Immature natural killer cell (primary cell): ENCODE measurements at regions not wholly inside any gene's neighbourhood (a gene's known extent, or its start where the extent isn't known, plus 50 kb on each side); places are given as distances from the start of the nearest gene placed in this dataset.

ENCODE experiments used
- DNase-seq, 3 donors: peaks; one replicate each; pipeline ENCODE4 v3.0.0; 2022; ENCODE audit warnings: mixed read lengths in 1 of 3
- H3K27ac Mint-ChIP-seq, 6 donors: one replicate each; pipeline ENCODE4 v1.8.0; 2020; ENCODE audit warnings: mixed read lengths in 6 of 6, mild to moderate bottlenecking in 5 of 6, inconsistent platforms in 4 of 6, moderate library complexity in 3 of 6
- H3K27me3 Mint-ChIP-seq, 3 donors: one replicate each; pipeline ENCODE4 v1.8.0; 2020 to 2021; ENCODE audit warnings: low read depth in 3 of 3, mild to moderate bottlenecking in 3 of 3, mixed read lengths in 3 of 3, moderate library complexity in 3 of 3, inconsistent platforms in 1 of 3
- H3K36me3 Mint-ChIP-seq, 3 donors: one replicate each; pipeline ENCODE4 v1.8.0; 2020; ENCODE audit warnings: mixed read lengths in 3 of 3, inconsistent platforms in 2 of 3, mild to moderate bottlenecking in 2 of 3
- H3K4me1 Mint-ChIP-seq, 2 donors: one replicate each; pipeline ENCODE4 v1.8.0; 2020; ENCODE audit warnings: inconsistent platforms in 2 of 2, mild to moderate bottlenecking in 2 of 2, mixed read lengths in 2 of 2, moderate library complexity in 1 of 2
- H3K4me3 Mint-ChIP-seq, 5 donors: one replicate each; pipeline ENCODE4 v1.8.0; 2020; ENCODE audit warnings: mild to moderate bottlenecking in 5 of 5, mixed read lengths in 5 of 5, inconsistent platforms in 3 of 5, moderate library complexity in 3 of 5
- H3K9me3 Mint-ChIP-seq, 6 donors: one replicate each; pipeline ENCODE4 v1.8.0; 2020; ENCODE audit warnings: mild to moderate bottlenecking in 6 of 6, mixed read lengths in 6 of 6, inconsistent platforms in 4 of 6, moderate library complexity in 3 of 6

DNA sequence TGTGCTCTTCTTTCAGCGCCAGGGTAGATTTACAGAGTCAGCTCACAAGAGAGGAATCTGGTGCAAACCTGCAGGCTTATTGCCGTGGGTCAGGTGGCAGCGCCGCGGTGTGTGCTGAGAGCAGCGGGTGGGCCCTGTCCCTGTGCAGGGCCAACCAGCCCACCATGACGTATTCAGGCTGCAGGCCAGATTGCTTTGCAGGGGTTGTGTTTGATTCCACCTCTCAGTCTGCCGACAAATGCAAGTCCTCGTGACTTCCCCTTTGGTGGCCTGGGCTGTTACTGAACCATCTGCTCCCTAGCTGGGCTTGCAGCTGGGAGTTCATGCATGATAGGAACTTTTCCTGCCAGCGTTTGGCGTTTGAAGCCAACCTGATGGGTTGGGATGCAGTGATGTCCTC lies 66.7 kb upstream of the LEP start:
- DNase-seq: no peak
- peaks cover 0 to 2% of the 10 kb centered on the region in 2 donors for H3K4me1 Mint-ChIP-seq
- H3K27ac Mint-ChIP-seq: no peak overlapping the region
- peaks cover 5 to 13% (median 10%) of the 10 kb centered on the region in 3 donors for H3K27me3 Mint-ChIP-seq
- no peak overlapping the region for H3K4me3 Mint-ChIP-seq
- H3K36me3 Mint-ChIP-seq: no peaks in the 10 kb centered on the region
- no peaks in the 10 kb centered on the region for H3K9me3 Mint-ChIP-seq

DNA sequence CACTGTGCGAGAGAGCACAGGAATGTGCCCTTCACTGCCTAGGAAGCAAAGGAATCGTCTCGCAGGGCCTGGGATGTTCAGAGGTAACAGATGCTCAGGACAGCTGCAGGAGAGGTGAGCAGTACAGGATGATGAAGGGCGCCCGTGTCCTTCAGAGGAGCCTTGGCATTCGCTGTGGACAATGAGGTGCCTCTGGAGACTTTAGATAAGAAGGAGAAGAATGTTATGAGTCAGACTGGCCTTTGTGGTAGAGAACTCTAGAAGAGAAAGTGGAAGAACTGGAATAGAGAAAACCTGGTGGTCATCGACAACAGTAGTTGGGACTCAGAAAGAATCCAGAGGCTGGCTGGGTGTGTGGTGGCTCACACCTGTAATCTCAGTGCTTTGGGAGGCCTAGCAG lies 64.4 kb upstream of the LEP start:
- Mint-ChIP-seq H3K27ac (no peak overlapping the region), H3K9me3 (peaks cover 0 to 1% (median 0%) of the 10 kb centered on the region in 6 donors), H3K4me3 (no peak overlapping the region), H3K36me3 (no peaks in the 10 kb centered on the region), H3K27me3 (peaks cover 5 to 17% (median 6%) of the 10 kb centered on the region in 3 donors), H3K4me1 (no peaks in the 10 kb centered on the region)
- no peak for DNase-seq

DNA sequence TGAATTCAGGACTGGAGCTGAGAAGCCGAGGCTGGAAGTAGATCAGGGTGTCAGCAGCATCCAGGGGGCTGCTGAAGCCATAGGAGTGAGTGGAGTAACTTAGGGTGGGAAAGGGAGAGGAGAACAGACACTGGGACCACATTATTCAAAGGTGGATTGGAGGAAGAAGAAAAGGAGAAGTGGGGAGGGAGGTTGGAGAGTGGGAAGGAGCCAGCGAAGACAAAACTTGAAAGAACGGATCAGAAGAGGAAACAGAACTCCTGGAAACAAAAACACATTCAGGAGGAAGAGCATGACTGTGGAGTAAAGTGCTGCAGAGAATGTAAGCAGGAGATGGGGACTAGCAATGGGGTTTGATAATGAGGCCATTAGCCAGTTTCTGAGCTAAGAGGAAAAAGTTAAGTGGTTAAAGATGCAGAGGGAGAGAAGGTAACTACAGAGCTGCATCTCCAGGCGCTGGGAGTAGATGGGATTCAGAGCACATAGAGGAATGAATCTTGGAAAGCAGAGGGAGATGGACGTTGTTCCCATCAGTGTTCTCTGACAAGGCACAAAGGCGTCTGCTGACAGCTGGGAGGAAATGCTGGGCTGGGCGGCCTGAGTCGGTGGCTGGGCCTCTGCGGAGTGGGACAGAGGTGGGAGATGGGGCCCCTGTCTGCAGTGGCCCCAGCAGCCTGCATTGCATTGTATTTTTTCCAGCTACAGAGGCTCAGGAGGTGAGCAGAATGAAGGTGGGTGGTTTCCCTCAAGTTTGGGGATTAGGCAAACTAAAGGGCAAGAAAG lies 63.1 kb upstream of the LEP start:
- no peaks in the 10 kb centered on the region for H3K36me3 Mint-ChIP-seq
- no peak for DNase-seq
- H3K27ac Mint-ChIP-seq: no peak overlapping the region
- no peaks in the 10 kb centered on the region for H3K4me1 Mint-ChIP-seq
- peaks cover 5 to 20% (median 9%) of the 10 kb centered on the region in 3 donors for H3K27me3 Mint-ChIP-seq
- no peak overlapping the region for H3K4me3 Mint-ChIP-seq
- H3K9me3 Mint-ChIP-seq: peaks cover 0 to 1% (median 0%) of the 10 kb centered on the region in 6 donors

DNA sequence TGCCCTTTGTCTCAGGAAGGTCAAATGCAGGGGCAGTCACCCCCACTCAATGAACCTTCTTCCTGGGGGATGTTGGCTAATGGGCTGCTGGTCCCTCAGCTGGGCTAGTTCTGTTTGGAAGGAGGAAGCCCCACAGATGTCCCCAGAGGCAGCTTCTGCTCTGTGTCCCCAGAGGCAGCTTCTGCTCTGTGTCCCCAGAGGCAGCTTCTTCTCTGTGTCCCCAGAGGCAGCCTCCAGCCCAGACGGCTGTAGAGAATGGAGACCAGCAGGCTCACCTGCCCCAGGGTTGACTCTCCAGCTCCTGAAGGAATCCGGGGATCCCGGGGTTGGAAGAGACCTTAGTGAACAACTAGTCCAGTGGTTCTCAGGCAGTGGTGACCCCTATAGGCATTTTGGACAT lies 62.5 kb upstream of the LEP start:
- DNase-seq: no peak
- no peaks in the 10 kb centered on the region for H3K36me3 Mint-ChIP-seq
- no peaks in the 10 kb centered on the region for H3K4me1 Mint-ChIP-seq
- no peak overlapping the region for H3K27ac Mint-ChIP-seq
- no peak overlapping the region for H3K4me3 Mint-ChIP-seq
- peaks cover 5 to 20% (median 7%) of the 10 kb centered on the region in 3 donors for H3K27me3 Mint-ChIP-seq
- peaks cover 0 to 1% (median 0%) of the 10 kb centered on the region in 6 donors for H3K9me3 Mint-ChIP-seq

DNA sequence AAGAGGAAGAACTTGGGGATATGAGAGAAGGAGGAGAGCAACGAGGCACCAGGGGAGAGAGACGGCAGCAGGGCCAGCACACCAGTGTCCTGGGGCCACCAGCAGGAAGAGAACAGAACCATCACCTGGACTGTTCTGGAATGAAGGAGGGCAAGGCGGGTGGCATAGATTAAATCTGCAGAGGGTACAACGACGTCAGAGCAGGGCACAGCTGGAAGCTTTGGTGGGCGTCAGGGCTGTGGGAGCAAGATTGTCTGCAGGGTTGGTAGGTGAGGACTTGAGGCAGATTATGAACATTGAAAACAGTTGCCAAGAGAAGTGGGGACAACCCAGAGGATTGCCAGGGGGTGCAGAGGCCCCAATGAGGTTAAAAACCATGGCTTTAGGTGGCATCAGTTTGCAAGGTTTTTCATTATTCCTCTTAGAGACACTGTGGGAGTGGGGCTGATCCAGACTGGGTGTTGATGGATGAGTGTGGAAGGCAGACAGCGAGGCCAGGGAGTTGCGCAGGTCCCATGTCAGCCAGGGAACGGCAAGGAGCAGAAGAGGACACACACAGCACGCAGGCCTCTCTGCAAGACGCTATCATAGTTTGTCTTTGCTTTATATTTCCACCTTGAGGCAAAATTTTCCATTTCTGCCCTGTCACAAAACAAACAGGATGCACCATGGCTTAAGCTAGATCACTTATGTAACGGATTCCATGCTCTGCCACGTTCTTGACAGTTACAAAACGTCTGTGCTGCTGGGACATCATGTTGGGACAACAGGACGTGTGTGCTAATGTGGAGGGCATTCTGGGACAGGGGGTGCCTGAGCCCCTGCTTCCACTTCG lies 52.5 kb upstream of the LEP start:
- no peaks in the 10 kb centered on the region for H3K36me3 Mint-ChIP-seq
- peaks cover 3 to 19% (median 9%) of the 10 kb centered on the region in 3 donors for H3K27me3 Mint-ChIP-seq
- no peak for DNase-seq
- no peak overlapping the region for H3K27ac Mint-ChIP-seq
- peaks cover 0 to 7% (median 2%) of the 10 kb centered on the region in 6 donors for H3K9me3 Mint-ChIP-seq
- no peaks in the 10 kb centered on the region for H3K4me1 Mint-ChIP-seq
- no peak overlapping the region for H3K4me3 Mint-ChIP-seq

DNA sequence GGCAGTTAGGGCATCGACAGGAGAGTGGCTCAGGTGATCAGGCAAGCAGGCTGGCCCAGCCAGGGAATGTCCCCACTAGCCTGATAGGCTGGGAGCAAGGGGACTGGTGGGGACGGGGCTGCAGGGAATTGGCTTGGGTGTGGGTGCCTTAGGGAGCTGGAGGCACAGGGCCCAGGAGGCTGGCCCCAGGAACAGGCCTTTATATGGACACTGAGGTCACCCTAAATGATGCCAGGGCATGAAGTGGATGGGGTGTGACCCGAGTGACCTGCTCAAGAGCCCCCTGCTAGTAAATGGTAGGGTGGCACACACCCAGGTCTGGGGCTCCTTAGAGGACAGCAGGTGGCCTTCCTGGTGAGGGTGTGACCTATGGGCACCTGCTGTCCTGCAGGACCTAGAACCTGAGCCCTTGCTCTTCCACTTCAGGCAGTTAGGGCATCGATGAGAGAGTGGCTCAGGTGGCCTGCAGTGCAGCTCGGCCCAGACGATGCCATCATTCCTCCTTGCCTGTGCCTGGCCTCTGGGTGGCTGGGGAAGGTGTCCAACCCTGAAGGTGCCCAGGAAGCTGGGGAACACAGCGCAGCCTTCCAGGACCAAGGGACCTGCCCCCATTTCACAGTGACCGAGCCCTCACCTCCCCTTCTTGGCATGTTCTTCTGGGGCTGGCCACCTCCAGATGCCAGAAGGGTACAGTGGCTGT lies 51.7 kb upstream of the LEP start:
- Mint-ChIP-seq H3K9me3 (peaks cover 3 to 10% (median 8%) of the 10 kb centered on the region in 6 donors), H3K36me3 (peaks cover 2 to 3% (median 3%) of the 10 kb centered on the region in 3 donors), H3K27ac (no peak overlapping the region), H3K4me1 (no peaks in the 10 kb centered on the region), H3K27me3 (peaks cover 3 to 19% (median 9%) of the 10 kb centered on the region in 3 donors), H3K4me3 (no peak overlapping the region)
- DNase-seq: no peak

DNA sequence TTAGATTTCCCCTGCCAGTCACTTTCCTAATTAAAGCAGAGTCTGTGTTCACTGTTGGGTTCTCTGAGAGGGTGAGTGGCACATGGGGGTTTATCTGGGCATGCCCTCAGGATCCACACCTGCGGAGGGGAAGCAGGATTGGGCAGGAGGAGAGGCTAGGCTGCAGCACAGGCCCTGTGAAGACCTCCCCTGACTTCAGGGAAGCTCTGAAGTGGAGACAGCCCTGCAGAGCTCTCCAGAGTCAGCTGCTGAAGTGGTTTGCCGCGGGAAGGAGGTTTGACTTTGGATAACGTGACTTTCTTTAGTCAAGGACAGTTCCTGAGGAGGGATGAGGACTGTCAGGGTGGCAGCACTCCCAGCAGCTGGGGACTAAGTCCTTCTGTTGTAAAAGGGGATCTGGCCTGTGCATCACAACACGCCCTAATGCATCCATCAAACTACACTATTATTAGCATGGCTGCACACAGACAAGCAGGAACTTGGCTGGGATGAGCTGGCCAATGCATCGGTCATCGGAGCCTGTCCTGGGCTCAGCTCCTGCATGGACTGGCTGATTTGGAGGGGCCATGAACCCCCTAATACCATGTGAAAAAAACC lies 50.9 kb upstream of the LEP start:
- no peak overlapping the region for H3K4me3 Mint-ChIP-seq
- H3K27me3 Mint-ChIP-seq: peaks cover 3 to 19% (median 9%) of the 10 kb centered on the region in 3 donors
- H3K36me3 Mint-ChIP-seq: peaks cover 7 to 9% (median 9%) of the 10 kb centered on the region in 3 donors
- H3K9me3 Mint-ChIP-seq: peaks cover 11 to 18% (median 14%) of the 10 kb centered on the region in 6 donors
- H3K27ac Mint-ChIP-seq: no peak overlapping the region
- no peaks in the 10 kb centered on the region for H3K4me1 Mint-ChIP-seq
- no peak for DNase-seq

DNA sequence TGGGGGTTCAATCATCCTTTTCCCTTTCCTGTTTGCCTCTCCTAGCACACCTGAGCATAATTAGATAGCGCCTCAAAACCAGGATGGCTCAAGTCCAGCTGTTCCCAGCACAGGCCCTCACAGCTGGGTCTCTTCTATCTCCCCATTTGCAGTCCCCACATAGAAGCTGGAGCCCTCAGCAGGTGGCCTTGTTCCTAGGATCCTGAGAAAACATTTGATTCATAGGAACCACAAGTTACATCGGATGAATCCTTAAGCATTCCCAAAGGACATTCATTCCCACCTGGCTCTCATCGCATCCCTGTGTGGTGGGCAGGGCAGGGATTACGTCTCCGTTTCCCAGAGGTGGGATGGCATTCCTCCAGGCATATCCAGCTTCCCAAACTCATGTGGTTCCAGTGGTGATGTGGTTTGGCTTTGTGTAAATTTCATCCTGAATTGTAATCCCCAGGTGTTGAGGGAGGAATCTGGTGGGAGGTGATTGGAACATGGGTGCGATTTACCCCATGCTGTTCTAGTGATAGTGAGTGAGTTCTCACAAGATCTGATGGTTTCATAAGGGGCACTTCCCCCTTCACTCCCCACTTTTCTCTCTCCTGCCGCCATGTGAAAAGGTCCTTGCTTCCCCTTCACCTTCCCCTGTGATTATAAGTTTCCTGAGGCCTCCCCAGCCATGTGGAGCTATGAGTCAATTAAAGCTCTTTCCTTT lies 49.8 kb upstream of the LEP start:
- H3K27ac Mint-ChIP-seq: no peak overlapping the region
- no peak for DNase-seq
- peaks cover 3 to 19% (median 6%) of the 10 kb centered on the region in 3 donors for H3K27me3 Mint-ChIP-seq
- no peak overlapping the region for H3K4me3 Mint-ChIP-seq
- no peaks in the 10 kb centered on the region for H3K4me1 Mint-ChIP-seq
- peaks cover 9 to 11% (median 10%) of the 10 kb centered on the region in 3 donors for H3K36me3 Mint-ChIP-seq
- H3K9me3 Mint-ChIP-seq: peaks cover 14 to 29% (median 17%) of the 10 kb centered on the region in 6 donors
